Upper lobe of left lung (tissue), 6 donors: ENCODE measurements at regions not wholly inside any gene's neighbourhood (a gene's known extent, or its start where the extent isn't known, plus 50 kb on each side); places are given as distances from the start of the nearest gene placed in this dataset.

Source experiments
- ATAC-seq, 2 donors: fragments of 200-7000 bp; cut with Tn5 transposase; one replicate each; pipeline ENCODE4 v1.9.1; 2022; ENCODE audit warnings: mild to moderate bottlenecking in 2 of 2, moderate library complexity in 2 of 2; ENCODE audit not compliant: low FRiP score in 2 of 2
- DNase-seq, 2 donors: peaks; one replicate each; pipeline ENCODE4 v3.0.0-alpha.2; 2019 to 2020
- H3K27ac ChIP-seq, 4 donors: fragments of 200-600 bp; sonication (generic); one replicate each; pipeline ENCODE4 v1.5.1; 2016 to 2019
- H3K27me3 ChIP-seq, 4 donors: fragments of 200-600 bp; sonication (generic); one replicate each; pipeline ENCODE4 v1.5.1; 2017 to 2019
- H3K36me3 ChIP-seq, 4 donors: fragments of 200-600 bp; sonication (generic); one replicate each; pipeline ENCODE4 v1.5.1; 2016 to 2019
- H3K4me1 ChIP-seq, 4 donors: fragments of 200-600 bp; sonication (generic); one replicate each; pipeline ENCODE4 v1.5.1; 2018 to 2019
- H3K4me3 ChIP-seq, 4 donors: fragments of 200-600 bp; sonication (generic); one replicate each; pipeline ENCODE4 v1.5.1; 2017 to 2019; ENCODE audit warnings: mild to moderate bottlenecking in 2 of 4, moderate library complexity in 1 of 4
- H3K9me3 ChIP-seq, 4 donors: fragments of 200-600 bp; sonication (generic); one replicate each; pipeline ENCODE4 v1.5.1; 2018 to 2019
- EP300 ChIP-seq, 4 donors: sonication (generic); formaldehyde crosslinking; IDR thresholded peaks; one replicate each; pipeline ENCODE4 v1.5.1; 2017; ENCODE audit warnings: antibody characterized with exemption in 4 of 4, control low read depth in 2 of 4
- POLR2A ChIP-seq, 4 donors: fragments of 450-650 bp; IDR thresholded peaks; one replicate each; pipeline ENCODE4 v1.5.1; 2016 to 2017; ENCODE audit warnings: antibody characterized with exemption in 4 of 4, mild to moderate bottlenecking in 2 of 4
- POLR2AphosphoS5 ChIP-seq, 2 donors: sonication (generic); formaldehyde crosslinking; IDR thresholded peaks; one replicate each; pipeline ENCODE4 v1.5.1; 2017; ENCODE audit warnings: antibody characterized with exemption in 2 of 2
- WGBS, 2 donors: methylation state at CpG; one replicate each; pipeline ENCODE4 v1.1.5; 2017 to 2018; 5-methylcytosine and 5-hydroxymethylcytosine counted together
- TF ChIP-seq, protein P1 (sequence below), 6 experiments: fragments of 450-650 bp in 4 of 6; fragments of 200-600 bp in 2 of 6; sonication (generic) in 2 of 6; IDR thresholded peaks; one replicate each; pipeline ENCODE4 v1.5.1; 2016 to 2019; ENCODE audit warnings: antibody characterized with exemption in 6 of 6
- donor health status: DM: no; HTN: no; CAD: no; lungs with moderate emphysema.
- donor health status: DM: no; HTN: yes; CAD: no; lungs with severe emphysema.

DNA sequence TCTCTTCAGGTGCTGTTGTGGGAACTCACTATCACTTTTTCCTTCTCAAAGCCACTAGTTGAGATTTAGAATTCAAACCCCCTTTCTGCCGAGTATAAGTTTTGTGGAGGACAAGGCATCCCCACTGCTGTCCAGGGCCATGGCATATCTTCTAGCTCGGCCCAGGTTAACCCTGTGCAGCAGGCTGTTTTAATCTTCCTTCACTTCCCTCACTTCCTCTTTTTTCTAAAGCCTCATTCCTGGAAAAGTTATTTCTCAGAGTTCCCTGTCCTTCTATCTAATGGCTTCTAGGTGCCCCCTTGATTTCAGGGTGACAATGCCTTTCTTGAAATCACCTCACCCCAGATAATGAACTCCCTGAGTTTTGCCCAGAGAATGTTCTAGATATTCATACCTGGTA lies 222.3 kb downstream of the SNX10 start:
- WGBS, 2 donors = 78 to 88% methylated on average over 2 of the region's 2 CpGs
- Histone ChIP-seq H3K4me1 (no peaks in the 10 kb centered on the region), H3K4me3 (no peak overlapping the region), H3K27me3 (no peaks in the 10 kb centered on the region), H3K36me3 (no peaks in the 10 kb centered on the region), H3K9me3 (no peaks in the 10 kb centered on the region), H3K27ac (no peak overlapping the region)
- ATAC-seq (no peak), DNase-seq (no peak)
- TF ChIP-seq, protein P1, sequence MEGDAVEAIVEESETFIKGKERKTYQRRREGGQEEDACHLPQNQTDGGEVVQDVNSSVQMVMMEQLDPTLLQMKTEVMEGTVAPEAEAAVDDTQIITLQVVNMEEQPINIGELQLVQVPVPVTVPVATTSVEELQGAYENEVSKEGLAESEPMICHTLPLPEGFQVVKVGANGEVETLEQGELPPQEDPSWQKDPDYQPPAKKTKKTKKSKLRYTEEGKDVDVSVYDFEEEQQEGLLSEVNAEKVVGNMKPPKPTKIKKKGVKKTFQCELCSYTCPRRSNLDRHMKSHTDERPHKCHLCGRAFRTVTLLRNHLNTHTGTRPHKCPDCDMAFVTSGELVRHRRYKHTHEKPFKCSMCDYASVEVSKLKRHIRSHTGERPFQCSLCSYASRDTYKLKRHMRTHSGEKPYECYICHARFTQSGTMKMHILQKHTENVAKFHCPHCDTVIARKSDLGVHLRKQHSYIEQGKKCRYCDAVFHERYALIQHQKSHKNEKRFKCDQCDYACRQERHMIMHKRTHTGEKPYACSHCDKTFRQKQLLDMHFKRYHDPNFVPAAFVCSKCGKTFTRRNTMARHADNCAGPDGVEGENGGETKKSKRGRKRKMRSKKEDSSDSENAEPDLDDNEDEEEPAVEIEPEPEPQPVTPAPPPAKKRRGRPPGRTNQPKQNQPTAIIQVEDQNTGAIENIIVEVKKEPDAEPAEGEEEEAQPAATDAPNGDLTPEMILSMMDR (IDR thresholded peaks at IDR 0.05) = no peak
- TF ChIP-seq EP300 (IDR thresholded peaks at IDR 0.05) (no peak), POLR2A (IDR thresholded peaks at IDR 0.05) (no peak), POLR2AphosphoS5 (IDR thresholded peaks at IDR 0.05) (no peak)

GRCh38 chr7:26514633-26515032 lies 223.0 kb downstream of the SNX10 start:
- no peak for TF ChIP-seq EP300 (IDR thresholded peaks at IDR 0.05)
- TF ChIP-seq POLR2A (IDR thresholded peaks at IDR 0.05) = no peak
- no peak for TF ChIP-seq POLR2AphosphoS5 (IDR thresholded peaks at IDR 0.05)
- TF ChIP-seq, protein P1 (IDR thresholded peaks at IDR 0.05) = no peak
- Histone ChIP-seq H3K4me3 (no peak overlapping the region), H3K27ac (no peak overlapping the region), H3K27me3 (no peaks in the 10 kb centered on the region), H3K9me3 (no peaks in the 10 kb centered on the region), H3K4me1 (no peaks in the 10 kb centered on the region), H3K36me3 (no peaks in the 10 kb centered on the region)
- WGBS, 2 donors = 77 to 85% methylated on average over 5 of the region's 5 CpGs
- no peak for DNase-seq
- ATAC-seq = no peak

DNA sequence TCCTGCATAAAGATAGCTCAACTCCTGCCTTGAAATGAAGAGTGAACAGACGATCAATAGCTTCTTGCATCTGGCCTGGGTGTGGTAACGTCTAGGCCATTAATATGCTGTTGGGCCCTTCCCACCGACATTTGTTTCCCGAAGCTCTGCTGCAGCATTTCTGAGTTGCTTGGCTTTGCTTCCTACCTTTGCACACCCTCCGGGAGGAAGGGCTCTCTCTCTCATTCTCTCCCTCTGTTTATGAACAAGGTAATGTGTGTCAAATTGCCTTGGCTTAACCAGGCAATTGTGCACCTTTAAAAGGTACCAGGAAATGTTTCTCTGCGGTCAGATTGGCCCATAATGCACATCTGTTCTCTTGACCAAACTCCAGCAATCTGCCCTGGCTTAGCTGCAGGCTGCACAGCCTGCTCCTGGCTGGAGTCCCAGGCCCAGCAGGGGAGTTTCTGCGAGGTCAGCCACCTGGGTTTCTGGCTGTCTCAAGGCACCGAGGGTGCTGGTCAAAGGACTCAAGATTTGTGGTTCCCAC lies 223.7 kb downstream of the SNX10 start:
- TF ChIP-seq POLR2AphosphoS5 (IDR thresholded peaks at IDR 0.05) = no peak
- no peak for TF ChIP-seq EP300 (IDR thresholded peaks at IDR 0.05)
- no peak for TF ChIP-seq POLR2A (IDR thresholded peaks at IDR 0.05)
- TF ChIP-seq, protein P1 (IDR thresholded peaks at IDR 0.05) = no peak
- H3K27ac ChIP-seq = no peak overlapping the region

GRCh38 chr7:26520483-26520882 lies 228.8 kb downstream of the SNX10 start:
- WGBS, 2 donors = 86 to 90% methylated on average over 3 of the region's 3 CpGs

More for the DNA sequence above, 223.7 kb downstream of the SNX10 start:
- Histone ChIP-seq H3K27me3 (no peaks in the 10 kb centered on the region), H3K4me1 (no peaks in the 10 kb centered on the region), H3K36me3 (no peaks in the 10 kb centered on the region), H3K4me3 (no peak overlapping the region), H3K9me3 (no peaks in the 10 kb centered on the region)
- no peak for DNase-seq
- no peak for ATAC-seq
- WGBS, 2 donors = 70 to 80% methylated on average over 7 to 8 of the region's 8 CpGs

More at GRCh38 chr7:26520483-26520882, 228.8 kb downstream of the SNX10 start:
- no peaks in the 10 kb centered on the region for H3K36me3 ChIP-seq
- no peaks in the 10 kb centered on the region for H3K27me3 ChIP-seq
- no peak overlapping the region for H3K4me3 ChIP-seq
- no peak overlapping the region for H3K27ac ChIP-seq
- ATAC-seq = no peak
- TF ChIP-seq POLR2A (IDR thresholded peaks at IDR 0.05) = no peak
- no peak for TF ChIP-seq EP300 (IDR thresholded peaks at IDR 0.05)
- TF ChIP-seq POLR2AphosphoS5 (IDR thresholded peaks at IDR 0.05) = no peak
- TF ChIP-seq, protein P1 (IDR thresholded peaks at IDR 0.05) = no peak
- no peaks in the 10 kb centered on the region for H3K4me1 ChIP-seq
- H3K9me3 ChIP-seq = no peaks in the 10 kb centered on the region
- DNase-seq = no peak
